CD4-positive, alpha-beta T cell (primary cell): ENCODE measurements at regions not wholly inside any gene's neighbourhood (a gene's known extent, or its start where the extent isn't known, plus 50 kb on each side); places are given as distances from the start of the nearest gene placed in this dataset.

Source experiments
- ATAC-seq: fragments of 200-7000 bp; cut with Tn5 transposase; one replicate; pipeline ENCODE4 v1.10.0; 2022; ENCODE audit warnings: mild to moderate bottlenecking; ENCODE audit not compliant: poor library complexity
- CTCF ChIA-PET: fragments of 350-600 bp; sonication (Branson Sonifier 250); formaldehyde crosslinking; loops from one replicate; lab custom pipeline; 2021; ENCODE audit warnings: antibody characterized with exemption, inconsistent platforms; lab: Charles Lee
- POLR2A ChIA-PET: fragments of 350-600 bp; sonication (Branson Sonifier 250); formaldehyde crosslinking; loops from one replicate; lab custom pipeline; 2021; ENCODE audit warnings: antibody characterized with exemption, inconsistent platforms; lab: Charles Lee
- DNase-seq, 14 experiments: peaks; one replicate each; pipeline ENCODE4 v3.0.0-alpha.2; 2013 to 2020; ENCODE audit warnings: mixed read lengths in 2 of 14
- H3K27ac ChIP-seq, 2 donors: one replicate each; pipeline versions ENCODE4 v1.5.1 to v1.7.0; 2013; ENCODE audit warnings: low read length in 2 of 2, low read depth in 1 of 2, mild to moderate bottlenecking in 1 of 2
- H3K27me3 ChIP-seq, 2 experiments: 1 replicate in 1 of 2; 2 replicates in 1 of 2; pipeline versions ENCODE4 v1.6.1 to v1.7.0; 2013; ENCODE audit warnings: low read length in 2 of 2, control low read depth in 1 of 2, mild to moderate bottlenecking in 1 of 2, moderate library complexity in 1 of 2; ENCODE audit not compliant: insufficient read depth in 2 of 2, control insufficient read depth in 1 of 2
- H3K36me3 ChIP-seq: one replicate; pipeline ENCODE4 v1.6.1; 2013; ENCODE audit warnings: low read length, control low read depth; ENCODE audit not compliant: insufficient read depth
- H3K4me1 ChIP-seq: one replicate; pipeline ENCODE4 v1.6.1; 2013; ENCODE audit warnings: low read length, control low read depth; ENCODE audit not compliant: insufficient read depth
- H3K4me3 ChIP-seq: one replicate; pipeline ENCODE4 v1.5.1; 2013; ENCODE audit warnings: mild to moderate bottlenecking, low read length, moderate library complexity
- H3K9me3 ChIP-seq, 2 experiments: 1 replicate in 1 of 2; 2 replicates in 1 of 2; pipeline versions ENCODE4 v1.6.1 to v1.7.0; 2013; ENCODE audit warnings: low read length in 2 of 2, mild to moderate bottlenecking in 2 of 2, control low read depth in 1 of 2, moderate library complexity in 1 of 2; ENCODE audit not compliant: control insufficient read depth in 1 of 2, insufficient read depth in 1 of 2
- H3K27ac Mint-ChIP-seq: one replicate; pipeline ENCODE4 v1.8.0; 2020; ENCODE audit warnings: mixed read lengths
- H3K27me3 Mint-ChIP-seq: one replicate; pipeline ENCODE4 v1.8.0; 2021; ENCODE audit warnings: mixed read lengths
- H3K36me3 Mint-ChIP-seq: one replicate; pipeline ENCODE4 v1.8.0; 2021; ENCODE audit warnings: low read depth, mixed read lengths
- H3K4me1 Mint-ChIP-seq: one replicate; pipeline ENCODE4 v1.8.0; 2021; ENCODE audit warnings: low read depth, mixed read lengths
- H3K4me3 Mint-ChIP-seq: one replicate; pipeline ENCODE4 v1.8.0; 2020; ENCODE audit warnings: mild to moderate bottlenecking, mixed read lengths
- H3K9me3 Mint-ChIP-seq: one replicate; pipeline ENCODE4 v1.8.0; 2020; ENCODE audit warnings: mixed read lengths
- CTCF ChIP-seq: fragments of 200-600 bp; IDR thresholded peaks from one replicate; pipeline ENCODE4 v1.8.0; 2022; ENCODE audit warnings: antibody characterized with exemption, mild to moderate bottlenecking
- intact Hi-C, 2 experiments: fragments of 100-400 bp; cut with DNase I in 1 of 2; cut with micrococcal nuclease in 1 of 2; formaldehyde crosslinking; loops; one replicate each; pipeline versions ENCODE4 v1.15.1 to v1.9.0; 2023 to 2025; cut with DNase I, micrococcal nuclease

GRCh38 chr4:53914313-53915016, 149.9 kb downstream of the CHIC2 start:
- DNase-seq (peak in 2 of 14 experiments; percentile 35 to 56), ATAC-seq (no peak)
- H3K4me3 Mint-ChIP-seq = no peak overlapping the region
- H3K9me3 Mint-ChIP-seq = no peaks in the 10 kb centered on the region
- Histone ChIP-seq H3K27me3 (no peaks in the 10 kb centered on the region), H3K36me3 (no peaks in the 10 kb centered on the region), H3K27ac (no peak overlapping the region), H3K4me1 (no peaks in the 10 kb centered on the region), H3K9me3 (no peaks in the 10 kb centered on the region), H3K4me3 (no peak overlapping the region)
- intact Hi-C loops = no loop called here
- no peak for TF ChIP-seq CTCF
- H3K36me3 Mint-ChIP-seq = no peaks in the 10 kb centered on the region
- no peaks in the 10 kb centered on the region for H3K4me1 Mint-ChIP-seq
- no peak overlapping the region for H3K27ac Mint-ChIP-seq
- peaks cover 19% of the 10 kb centered on the region for H3K27me3 Mint-ChIP-seq
- CTCF ChIA-PET = no interaction called here
- POLR2A ChIA-PET = interaction anchor here (0.6 kb wide), 1 partner anchor 14 kb away, joined by 3 read pairs; no protein-coding TSS in a partner anchor

GRCh38 chr4:53913771-53914170, 150.6 kb downstream of the CHIC2 start:
- H3K27ac Mint-ChIP-seq = no peak overlapping the region
- H3K27me3 Mint-ChIP-seq = peaks cover 25% of the 10 kb centered on the region

GRCh38 chr4:53912766-53913497, 151.5 kb downstream of the CHIC2 start:
- no peaks in the 10 kb centered on the region for H3K4me1 ChIP-seq
- Mint-ChIP-seq H3K27me3 (peaks cover 29% of the 10 kb centered on the region), H3K9me3 (no peaks in the 10 kb centered on the region), H3K4me3 (no peak overlapping the region), H3K4me1 (peaks cover 7% of the 10 kb centered on the region), H3K27ac (no peak overlapping the region), H3K36me3 (no peaks in the 10 kb centered on the region)
- TF ChIP-seq CTCF = no peak
- no peaks in the 10 kb centered on the region for H3K36me3 ChIP-seq
- H3K4me3 ChIP-seq = no peak overlapping the region
- CTCF ChIA-PET = no interaction called here
- H3K27me3 ChIP-seq = peaks cover 0 to 7% of the 10 kb centered on the region in 2 experiments
- ATAC-seq (no peak), DNase-seq (no peak)
- POLR2A ChIA-PET = no interaction called here
- no peak overlapping the region for H3K27ac ChIP-seq
- intact Hi-C loops = no loop called here
- H3K9me3 ChIP-seq = no peaks in the 10 kb centered on the region

More at GRCh38 chr4:53913771-53914170, 150.6 kb downstream of the CHIC2 start:
- H3K27ac ChIP-seq = no peak overlapping the region
- H3K9me3 Mint-ChIP-seq = no peaks in the 10 kb centered on the region
- H3K4me3 ChIP-seq = no peak overlapping the region
- CTCF ChIA-PET = no interaction called here
- no peaks in the 10 kb centered on the region for H3K9me3 ChIP-seq
- H3K36me3 Mint-ChIP-seq = no peaks in the 10 kb centered on the region
- no peaks in the 10 kb centered on the region for H3K36me3 ChIP-seq
- no peak overlapping the region for H3K4me3 Mint-ChIP-seq
- no peak for DNase-seq
- no peaks in the 10 kb centered on the region for H3K27me3 ChIP-seq
- no peak for ATAC-seq
- TF ChIP-seq CTCF = no peak
- H3K4me1 ChIP-seq = no peaks in the 10 kb centered on the region
- intact Hi-C loops = no loop called here
- peaks cover 3% of the 10 kb centered on the region for H3K4me1 Mint-ChIP-seq
- POLR2A ChIA-PET = interaction anchor here (0.6 kb wide), 1 partner anchor 13 kb away, joined by 3 read pairs; no protein-coding TSS in a partner anchor
